GM12891 (cell line): ENCODE measurements at regions not wholly inside any gene's neighbourhood (a gene's known extent, or its start where the extent isn't known, plus 50 kb on each side); places are given as distances from the start of the nearest gene placed in this dataset.
"Not testable (repeated sequence)": the region's sequence is repeated elsewhere in the genome, so short reads cannot be mapped to it uniquely, and the experiment has no call there.

Experiments
- DNase-seq: peaks from one replicate; pipeline ENCODE4 v3.0.0; 2011; ENCODE audit warnings: low spot score; ENCODE audit not compliant: insufficient read length
- FAIRE-seq: peaks from 2 replicates; lab custom pipeline; 2011; peaks lifted over from hg19 to GRCh38; lab: Jason Lieb, UNC
- PAX5 ChIP-seq: IDR thresholded peaks from 2 replicates; pipeline ENCODE4 v1.6.1; 2011; ENCODE audit warnings: low read length, moderate library complexity, mild to moderate bottlenecking; ENCODE audit not compliant: insufficient read depth, severe bottlenecking
- POLR2A ChIP-seq: IDR thresholded peaks from 2 replicates; pipeline ENCODE4 v1.6.1; 2011; ENCODE audit warnings: low read depth, low read length, control low read depth
- POLR2AphosphoS5 ChIP-seq: IDR thresholded peaks from 2 replicates; pipeline ENCODE4 v1.6.1; 2011; ENCODE audit warnings: low read depth, low read length, control low read depth
- POU2F2 ChIP-seq: IDR thresholded peaks from 2 replicates; pipeline ENCODE4 v1.6.1; 2011; ENCODE audit warnings: low read depth, mild to moderate bottlenecking, control low read depth, low read length, moderate library complexity
- SPI1 ChIP-seq: IDR thresholded peaks from 2 replicates; pipeline ENCODE4 v1.6.1; 2011; ENCODE audit warnings: low read depth, low read length, control low read depth
- TAF1 ChIP-seq: IDR thresholded peaks from 2 replicates; pipeline ENCODE4 v1.6.1; 2011; ENCODE audit warnings: low read depth, low read length, control low read depth

DNA sequence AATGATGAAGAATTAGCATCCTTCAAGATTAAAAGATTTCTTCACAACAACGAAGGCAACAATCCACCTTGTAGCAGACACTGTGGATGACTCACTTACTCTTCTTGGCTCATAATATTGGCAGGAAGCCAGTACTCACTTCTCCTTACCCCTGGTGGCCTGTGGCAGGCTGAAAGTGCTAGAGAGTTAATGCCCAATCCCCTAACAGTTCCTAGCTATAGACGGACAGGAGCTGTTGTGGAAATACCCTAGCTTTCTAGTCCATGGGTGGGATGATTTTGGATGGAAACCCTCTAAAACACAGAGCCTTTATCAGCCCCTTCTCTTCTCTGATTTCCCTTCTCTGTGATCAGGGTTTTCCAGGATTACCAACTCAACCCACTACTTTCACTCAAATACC is 128.6 kb upstream of the NYAP2 start:
- no peak for TF ChIP-seq PAX5
- TF ChIP-seq TAF1: no peak
- peak; percentile 97 for TF ChIP-seq SPI1
- TF ChIP-seq POLR2AphosphoS5: peak; percentile 34; the same call in 1 of the 2 replicates
- FAIRE-seq (peak; percentile 93), DNase-seq (peak; percentile 15)

DNA sequence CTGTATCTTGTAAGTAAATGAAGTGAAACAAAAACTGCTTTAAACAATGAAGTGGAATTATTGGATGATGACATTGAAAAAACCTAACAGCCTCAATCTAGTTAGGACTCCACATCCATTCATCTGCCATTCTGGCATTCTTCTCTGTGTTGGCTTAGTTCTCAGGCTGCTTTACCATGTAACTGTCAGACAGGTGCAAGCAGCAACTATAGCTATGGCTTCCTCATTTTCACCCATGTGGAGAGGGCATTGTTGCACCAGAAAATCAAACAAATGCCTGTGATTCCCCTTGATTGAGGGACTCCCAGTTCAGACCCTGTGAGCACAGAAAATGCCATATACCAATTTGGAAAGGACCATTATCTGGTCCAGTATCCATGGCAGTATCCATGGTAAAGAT is 129.5 kb upstream of the NYAP2 start:
- no peak for TF ChIP-seq POLR2A
- TF ChIP-seq POLR2AphosphoS5: no peak
- TF ChIP-seq POU2F2: no peak
- no peak for TF ChIP-seq TAF1
- no peak for TF ChIP-seq PAX5
- TF ChIP-seq SPI1: no peak
- FAIRE-seq: peak; percentile 23

DNA sequence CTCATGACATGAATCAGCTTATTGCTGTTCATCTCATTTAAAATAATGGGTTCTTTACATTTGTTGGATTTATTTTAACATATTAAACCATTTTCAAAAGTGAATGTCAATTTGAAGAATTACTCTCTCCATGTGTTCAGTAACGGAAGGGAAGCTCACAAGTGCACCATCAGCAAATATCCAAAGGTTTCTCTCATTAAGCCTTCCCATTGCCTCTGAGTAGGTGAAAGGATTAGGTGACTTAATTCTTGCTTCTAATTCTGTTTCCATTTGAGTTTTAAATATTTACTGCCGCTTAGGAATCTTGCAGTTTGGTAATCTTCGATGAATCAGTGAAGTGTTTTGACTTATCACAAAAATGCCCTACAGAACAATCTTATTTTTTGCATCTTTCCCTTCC is 145.1 kb upstream of the NYAP2 start:
- no peak for TF ChIP-seq POU2F2
- no peak for TF ChIP-seq POLR2A
- TF ChIP-seq SPI1: no peak
- TF ChIP-seq PAX5: no peak
- TF ChIP-seq TAF1: no peak
- no peak for TF ChIP-seq POLR2AphosphoS5
- no peak for FAIRE-seq

More for the DNA sequence above, 129.5 kb upstream of the NYAP2 start:
- no peak for DNase-seq

DNA sequence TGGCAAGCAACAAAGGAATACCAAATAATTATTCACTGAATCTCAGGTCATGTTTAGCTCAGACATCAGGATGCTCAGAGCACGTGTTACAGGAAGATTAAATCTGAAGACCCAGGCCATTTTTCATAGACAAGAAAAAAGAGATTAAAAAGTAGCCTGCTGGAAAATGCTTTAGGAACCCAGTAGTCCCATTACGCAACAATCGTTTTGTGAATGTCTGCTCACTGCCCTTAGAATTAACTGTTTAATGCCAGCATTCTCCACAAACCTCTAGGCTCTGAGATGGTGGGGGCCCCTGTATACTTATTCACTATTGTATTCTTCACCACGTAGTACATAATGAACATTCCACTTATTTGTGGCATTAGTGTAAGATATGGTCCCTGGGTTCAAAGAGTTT is 154.6 kb upstream of the NYAP2 start:
- no peak for DNase-seq
- no peak for TF ChIP-seq TAF1
- TF ChIP-seq POU2F2: no peak
- TF ChIP-seq PAX5: no peak
- TF ChIP-seq SPI1: no peak
- no peak for TF ChIP-seq POLR2A
- no peak for TF ChIP-seq POLR2AphosphoS5
- FAIRE-seq: no peak

More for the DNA sequence above, 145.1 kb upstream of the NYAP2 start:
- no peak for DNase-seq

DNA sequence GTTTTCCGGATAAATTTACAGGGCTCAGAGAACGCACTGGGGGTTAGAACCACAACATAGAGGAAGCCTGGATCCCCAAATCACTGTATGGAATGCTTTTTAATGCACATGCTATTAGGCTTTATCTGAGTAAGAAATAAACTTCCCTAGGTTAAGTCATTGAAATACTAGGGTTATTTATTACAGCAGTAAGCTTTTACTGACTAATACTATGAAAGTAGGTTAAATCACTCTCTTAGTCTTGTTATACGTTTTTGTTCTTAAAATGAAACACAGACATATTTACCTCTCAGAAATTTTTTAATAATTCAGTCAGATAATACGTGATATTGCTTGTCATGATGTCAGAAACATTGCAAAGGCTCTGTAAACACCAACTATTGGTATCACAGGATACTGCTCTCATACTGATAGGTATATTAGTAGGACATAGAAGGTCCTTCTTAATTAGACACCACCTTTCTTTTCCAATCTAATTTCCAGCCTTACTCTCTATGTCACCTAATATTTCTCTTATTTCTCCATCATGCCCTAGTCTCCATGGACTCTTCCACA is 162.7 kb upstream of the NYAP2 start:
- DNase-seq: no peak
- no peak for TF ChIP-seq POLR2AphosphoS5
- no peak for TF ChIP-seq POLR2A
- no peak for TF ChIP-seq POU2F2
- no peak for TF ChIP-seq TAF1
- no peak for TF ChIP-seq PAX5
- no peak for TF ChIP-seq SPI1
- no peak for FAIRE-seq

DNA sequence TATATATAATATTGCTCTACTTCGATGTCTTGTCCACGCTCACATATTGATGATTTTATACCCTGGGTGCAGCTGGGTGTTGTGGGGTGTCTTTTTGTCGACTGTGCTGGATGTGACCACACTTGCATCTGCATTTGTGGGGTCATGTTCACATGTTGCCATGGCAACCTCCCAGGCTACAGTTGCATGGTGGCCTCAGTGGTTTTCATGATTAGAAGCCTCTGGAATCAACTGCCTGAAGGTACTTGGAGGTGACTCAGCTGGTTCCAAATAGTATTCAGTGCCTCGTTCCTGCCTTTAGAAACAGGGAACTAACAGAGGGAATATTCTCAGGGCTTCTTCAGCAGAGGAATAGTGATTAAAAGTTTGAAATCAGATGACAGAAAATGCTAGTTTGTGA is 166.3 kb upstream of the NYAP2 start:
- DNase-seq (no peak), FAIRE-seq (no peak)
- TF ChIP-seq POLR2A: no peak
- TF ChIP-seq PAX5: no peak
- TF ChIP-seq POLR2AphosphoS5: no peak
- TF ChIP-seq POU2F2: no peak
- TF ChIP-seq TAF1: no peak
- no peak for TF ChIP-seq SPI1

DNA sequence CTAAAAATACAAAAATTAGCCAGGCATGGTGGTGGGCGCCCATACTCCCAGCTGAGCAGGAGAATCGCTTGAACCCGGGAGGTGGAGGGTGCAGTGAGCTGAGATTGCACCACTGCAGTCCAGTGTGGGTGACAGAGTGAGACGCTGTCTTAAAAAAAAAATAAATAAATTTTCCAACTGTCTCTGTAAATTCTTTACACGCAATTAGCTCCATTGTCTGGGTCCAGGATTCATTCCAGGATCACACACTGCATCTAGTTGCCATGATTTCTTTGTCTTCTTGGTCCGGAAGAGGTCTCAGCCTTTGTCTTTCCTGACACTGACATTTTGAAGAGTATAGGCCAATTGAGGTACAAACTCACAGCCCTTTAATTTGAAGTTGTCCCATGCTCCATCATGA is 167.6 kb upstream of the NYAP2 start:
- FAIRE-seq: no peak
- TF ChIP-seq POU2F2: no peak
- no peak for TF ChIP-seq SPI1
- TF ChIP-seq POLR2AphosphoS5: no peak
- TF ChIP-seq TAF1: no peak
- no peak for TF ChIP-seq POLR2A
- DNase-seq: no peak

DNA sequence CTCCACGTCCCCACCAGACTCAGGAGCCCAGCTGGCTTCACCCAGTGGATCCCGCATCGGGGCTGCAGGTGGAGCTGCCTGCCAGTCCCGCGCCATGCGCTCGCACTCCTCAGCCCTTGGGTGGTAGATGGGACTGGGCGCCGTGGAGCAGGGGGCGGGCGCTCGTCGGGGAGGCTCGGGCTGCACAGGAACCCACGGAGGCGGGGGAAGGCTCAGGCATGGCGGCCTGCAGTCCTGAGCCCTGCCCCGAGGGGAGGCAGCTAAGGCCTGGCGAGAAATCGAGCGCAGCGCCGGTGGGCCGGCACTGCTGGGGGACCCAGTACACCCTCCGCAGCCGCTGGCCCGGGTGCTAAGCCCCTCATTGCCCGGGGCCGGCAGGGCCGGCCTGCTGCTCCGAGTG is 170.2 kb upstream of the NYAP2 start:
- DNase-seq, FAIRE-seq: not testable (repeated sequence)

DNA sequence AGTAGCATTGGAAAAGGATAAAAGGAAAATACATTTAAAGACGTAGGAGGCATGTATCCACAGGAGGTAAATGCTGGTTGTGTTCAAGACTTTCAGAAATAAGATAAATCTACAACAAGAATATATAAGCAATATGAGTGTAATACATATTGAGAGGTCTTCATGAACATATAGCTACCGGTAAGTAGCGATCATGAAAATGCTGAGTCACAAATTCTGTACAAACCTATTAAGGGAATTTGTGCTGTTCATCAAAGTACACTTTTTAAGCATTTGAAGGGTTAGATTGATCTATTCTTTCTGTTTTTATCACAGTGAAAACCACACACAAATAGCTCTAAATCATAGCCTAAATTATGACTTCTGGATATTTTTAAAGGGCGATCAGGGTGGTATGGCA is 173.1 kb upstream of the NYAP2 start:
- DNase-seq (no peak), FAIRE-seq (no peak)
- TF ChIP-seq SPI1: no peak
- no peak for TF ChIP-seq POLR2A
- no peak for TF ChIP-seq TAF1
- no peak for TF ChIP-seq POU2F2
- no peak for TF ChIP-seq POLR2AphosphoS5
- no peak for TF ChIP-seq PAX5

DNA sequence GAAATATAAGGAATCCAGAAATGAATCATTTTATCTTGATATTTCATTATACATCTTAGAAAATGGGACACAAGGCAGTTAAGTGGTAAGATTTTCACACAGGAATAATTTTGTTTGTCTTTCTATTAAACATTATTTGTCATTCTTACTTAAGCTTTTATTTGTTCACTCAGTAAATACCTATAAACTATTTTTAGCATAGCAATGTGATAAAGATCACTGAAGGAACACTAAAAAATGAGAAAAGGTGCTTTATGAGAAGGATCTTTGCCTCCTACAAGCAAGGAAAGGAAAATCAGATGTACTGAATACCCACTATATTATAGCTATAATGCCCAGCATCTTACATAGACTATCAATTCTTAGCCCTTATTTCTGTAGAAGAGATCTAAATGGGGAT is 176.2 kb upstream of the NYAP2 start:
- no peak for DNase-seq
- FAIRE-seq: no peak
- TF ChIP-seq POU2F2 (no peak), PAX5 (no peak), TAF1 (no peak)

DNA sequence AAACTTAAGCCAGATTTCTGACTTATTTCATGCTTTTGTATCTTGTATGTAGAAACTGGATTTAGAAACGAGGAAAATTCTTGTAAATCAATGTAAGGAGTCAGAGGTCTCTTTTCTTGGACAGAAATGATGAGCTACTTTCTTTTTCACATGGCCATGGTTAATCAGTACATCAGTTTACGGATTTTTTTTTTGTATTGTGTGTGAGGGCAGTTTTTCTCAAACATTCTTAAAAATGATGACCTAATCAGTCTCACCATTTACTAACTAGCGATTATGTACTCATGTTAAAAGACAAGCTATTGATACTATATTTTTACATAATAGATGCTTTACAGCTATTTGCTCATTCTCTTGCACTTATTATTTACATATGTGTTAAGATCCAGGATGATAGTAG is 165.2 kb upstream of the DOCK10 start:
- DNase-seq (no peak), FAIRE-seq (no peak)
- no peak for TF ChIP-seq SPI1

DNA sequence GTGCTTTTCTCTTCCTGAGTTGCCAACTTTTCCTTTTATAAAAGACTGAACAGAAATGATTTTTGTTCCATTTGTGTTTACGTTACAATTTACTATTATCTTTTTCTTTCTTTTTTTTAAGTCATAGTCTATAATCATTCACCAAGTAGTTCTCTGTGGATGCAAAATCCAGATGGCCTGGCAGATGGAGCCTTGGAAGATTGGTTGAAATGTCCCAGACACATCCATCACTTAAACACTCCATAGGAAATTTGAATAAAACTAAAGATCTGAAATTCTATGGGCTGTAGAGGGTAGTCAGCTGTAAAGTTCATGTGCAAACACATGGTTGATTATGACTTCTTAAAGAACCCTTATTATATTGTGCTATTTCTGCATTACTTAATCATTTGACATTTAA is 164.8 kb upstream of the DOCK10 start:
- no peak for DNase-seq
- FAIRE-seq: no peak
- TF ChIP-seq SPI1: no peak
